Thoracic aorta (tissue), 2 donors: ENCODE measurements at regions not wholly inside any gene's neighbourhood (a gene's known extent, or its start where the extent isn't known, plus 50 kb on each side); places are given as distances from the start of the nearest gene placed in this dataset.

Source experiments
- ATAC-seq: fragments of 150-250 bp; one replicate; pipeline ENCODE4 v1.8.0; 2017; ENCODE audit warnings: low read depth; ENCODE audit not compliant: insufficient number of reproducible peaks, low FRiP score
- DNase-seq: peaks from one replicate; pipeline ENCODE4 v3.0.0-alpha.2; 2020; ENCODE audit warnings: low spot score
- H3K27ac ChIP-seq, 2 donors: fragments of 200-600 bp; sonication (generic); 1 replicate in 1 of 2; 2 replicates in 1 of 2; pipeline ENCODE4 v1.5.1; 2016; ENCODE audit warnings: mild to moderate bottlenecking in 2 of 2, moderate library complexity in 2 of 2
- H3K27me3 ChIP-seq: fragments of 200-600 bp; sonication (generic); replicated peaks from 2 replicates; pipeline ENCODE4 v1.6.0; 2016; ENCODE audit warnings: mild to moderate bottlenecking; ENCODE audit not compliant: insufficient read depth
- H3K36me3 ChIP-seq: fragments of 200-600 bp; sonication (generic); one replicate; pipeline ENCODE4 v1.5.1; 2016
- H3K4me1 ChIP-seq, 2 donors: fragments of 200-600 bp; sonication (generic); 1 replicate in 1 of 2; 2 replicates in 1 of 2; pipeline versions ENCODE4 v1.5.1 to v1.6.0; 2016; ENCODE audit warnings: low read depth in 2 of 2, mild to moderate bottlenecking in 1 of 2; ENCODE audit not compliant: control insufficient read depth in 1 of 2
- H3K4me3 ChIP-seq: fragments of 200-600 bp; sonication (generic); 2 replicates; pipeline ENCODE4 v1.5.1; 2016; ENCODE audit warnings: mild to moderate bottlenecking
- H3K9me3 ChIP-seq: fragments of 200-600 bp; sonication (generic); 2 replicates; pipeline ENCODE4 v1.5.1; 2016
- TF ChIP-seq, protein P1 (sequence below): fragments of 200-600 bp; sonication (generic); IDR thresholded peaks from one replicate; pipeline ENCODE4 v1.5.1; 2019; ENCODE audit warnings: antibody characterized with exemption

DNA sequence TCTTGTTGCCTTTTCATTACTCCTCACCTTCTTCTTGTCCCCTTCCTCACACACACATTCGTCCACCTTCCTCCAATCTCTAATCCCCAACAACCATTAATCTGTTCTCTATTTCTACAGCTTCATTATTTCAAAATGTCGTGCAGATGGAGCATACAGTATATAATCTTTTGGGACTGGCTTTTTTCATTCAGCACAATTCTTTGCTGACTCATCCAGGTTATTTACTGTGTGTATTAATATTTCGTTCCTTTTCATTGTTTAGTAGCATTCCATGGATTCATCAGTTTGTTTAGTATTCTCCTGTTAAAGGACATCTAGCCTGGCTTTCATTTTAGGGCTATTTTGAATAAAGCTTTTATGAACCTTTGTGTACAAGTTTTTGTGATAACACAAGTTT is 159.3 kb downstream of the PTPN20 start:
- Histone ChIP-seq H3K27me3 (no peaks in the 10 kb centered on the region), H3K4me3 (no peak overlapping the region), H3K36me3 (no peaks in the 10 kb centered on the region), H3K27ac (no peak overlapping the region), H3K4me1 (no peaks in the 10 kb centered on the region), H3K9me3 (no peaks in the 10 kb centered on the region)
- ATAC-seq (no peak), DNase-seq (no peak)
- TF ChIP-seq, protein P1, sequence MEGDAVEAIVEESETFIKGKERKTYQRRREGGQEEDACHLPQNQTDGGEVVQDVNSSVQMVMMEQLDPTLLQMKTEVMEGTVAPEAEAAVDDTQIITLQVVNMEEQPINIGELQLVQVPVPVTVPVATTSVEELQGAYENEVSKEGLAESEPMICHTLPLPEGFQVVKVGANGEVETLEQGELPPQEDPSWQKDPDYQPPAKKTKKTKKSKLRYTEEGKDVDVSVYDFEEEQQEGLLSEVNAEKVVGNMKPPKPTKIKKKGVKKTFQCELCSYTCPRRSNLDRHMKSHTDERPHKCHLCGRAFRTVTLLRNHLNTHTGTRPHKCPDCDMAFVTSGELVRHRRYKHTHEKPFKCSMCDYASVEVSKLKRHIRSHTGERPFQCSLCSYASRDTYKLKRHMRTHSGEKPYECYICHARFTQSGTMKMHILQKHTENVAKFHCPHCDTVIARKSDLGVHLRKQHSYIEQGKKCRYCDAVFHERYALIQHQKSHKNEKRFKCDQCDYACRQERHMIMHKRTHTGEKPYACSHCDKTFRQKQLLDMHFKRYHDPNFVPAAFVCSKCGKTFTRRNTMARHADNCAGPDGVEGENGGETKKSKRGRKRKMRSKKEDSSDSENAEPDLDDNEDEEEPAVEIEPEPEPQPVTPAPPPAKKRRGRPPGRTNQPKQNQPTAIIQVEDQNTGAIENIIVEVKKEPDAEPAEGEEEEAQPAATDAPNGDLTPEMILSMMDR = no peak

DNA sequence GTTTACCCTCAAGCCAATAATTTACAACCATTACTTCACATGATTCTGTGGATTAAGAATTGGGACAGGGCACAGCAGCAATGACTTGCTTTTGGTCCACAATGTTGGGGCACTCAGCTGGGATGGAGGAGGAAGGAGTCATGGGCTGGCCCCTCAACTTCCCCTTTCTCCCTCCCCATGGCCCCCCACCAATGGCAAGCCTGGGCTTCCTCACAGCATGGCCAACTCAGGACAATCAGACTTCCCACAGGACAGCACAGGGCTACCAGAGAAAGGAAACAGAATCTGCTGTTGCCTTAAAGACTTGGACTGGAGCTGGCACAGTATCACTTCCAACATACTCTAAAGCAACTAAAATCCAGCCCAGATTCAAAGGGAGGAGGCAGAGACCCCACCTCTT is 160.7 kb downstream of the PTPN20 start:
- no peak overlapping the region for H3K27ac ChIP-seq
- H3K9me3 ChIP-seq = no peaks in the 10 kb centered on the region
- ATAC-seq (no peak), DNase-seq (no peak)
- H3K36me3 ChIP-seq = no peaks in the 10 kb centered on the region
- TF ChIP-seq, protein P1 = no peak
- H3K4me3 ChIP-seq = no peak overlapping the region
- no peaks in the 10 kb centered on the region for H3K27me3 ChIP-seq
- no peaks in the 10 kb centered on the region for H3K4me1 ChIP-seq

DNA sequence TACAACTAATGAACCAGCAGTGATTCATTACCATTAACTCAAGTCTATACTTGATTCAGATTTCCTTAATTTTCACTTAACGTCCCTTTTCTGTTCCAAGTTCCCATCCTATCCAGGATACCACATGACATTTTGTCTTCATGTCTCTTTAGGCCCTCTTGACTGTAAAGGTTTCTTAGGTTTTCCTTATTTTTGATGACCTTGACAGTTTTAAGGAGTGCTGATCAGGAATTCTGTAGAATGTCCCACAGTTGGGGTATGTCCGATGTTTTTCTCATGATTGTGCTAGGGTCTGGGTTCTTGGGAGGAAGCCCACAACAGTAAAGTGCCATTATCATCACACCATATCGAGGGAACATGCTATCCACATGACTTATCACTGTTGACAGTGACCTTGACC is 162.7 kb downstream of the PTPN20 start:
- TF ChIP-seq, protein P1 = no peak
- DNase-seq (no peak), ATAC-seq (no peak)

DNA sequence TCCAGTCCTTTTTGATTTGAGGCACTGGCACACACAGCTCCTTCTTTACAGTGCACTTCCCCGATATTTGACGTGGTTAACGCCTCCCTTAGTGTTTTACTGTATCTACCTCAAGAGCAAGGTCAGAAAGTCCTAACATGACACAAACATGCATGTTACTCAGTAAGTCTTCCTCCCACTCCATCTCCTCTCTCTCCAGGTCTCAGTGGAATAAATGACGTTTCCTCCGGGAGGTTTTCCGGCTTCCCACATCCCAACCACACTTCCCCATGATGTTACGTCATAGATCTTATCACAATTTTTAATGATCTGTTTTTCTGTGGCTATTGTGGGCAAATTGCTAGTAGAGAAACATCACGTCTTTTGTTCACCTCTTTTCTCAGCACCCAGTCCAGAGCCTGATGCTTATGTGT is 165.7 kb downstream of the PTPN20 start:
- DNase-seq (no peak), ATAC-seq (no peak)
- H3K4me1 ChIP-seq = no peaks in the 10 kb centered on the region
- no peaks in the 10 kb centered on the region for H3K27me3 ChIP-seq
- H3K4me3 ChIP-seq = no peak overlapping the region
- H3K36me3 ChIP-seq = no peaks in the 10 kb centered on the region
- no peak overlapping the region for H3K27ac ChIP-seq
- TF ChIP-seq, protein P1 = no peak
- no peaks in the 10 kb centered on the region for H3K9me3 ChIP-seq

More for the DNA sequence above, 162.7 kb downstream of the PTPN20 start:
- Histone ChIP-seq H3K27me3 (no peaks in the 10 kb centered on the region), H3K36me3 (no peaks in the 10 kb centered on the region), H3K9me3 (no peaks in the 10 kb centered on the region), H3K4me3 (no peak overlapping the region), H3K27ac (no peak overlapping the region), H3K4me1 (no peaks in the 10 kb centered on the region)

DNA sequence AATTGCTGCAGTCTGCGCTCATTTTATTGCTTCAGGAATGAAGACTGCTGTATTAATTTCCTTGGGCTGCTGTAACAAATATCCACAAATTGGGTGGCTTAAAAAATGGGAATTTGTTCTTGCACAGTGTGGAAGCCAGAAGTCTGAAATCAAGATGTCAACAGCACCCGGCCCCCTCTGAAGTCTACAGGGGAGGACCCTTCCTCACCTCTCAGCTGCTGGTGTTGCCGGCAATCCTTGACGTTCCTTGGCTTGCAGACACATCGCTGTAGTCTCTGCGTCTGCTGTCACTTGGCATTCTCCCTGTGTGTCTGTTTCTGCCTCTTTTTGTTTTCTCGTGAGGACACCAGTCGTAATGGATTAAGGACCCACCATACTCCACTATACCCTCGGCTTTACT is 166.2 kb downstream of the PTPN20 start:
- Histone ChIP-seq H3K36me3 (no peaks in the 10 kb centered on the region), H3K9me3 (no peaks in the 10 kb centered on the region), H3K4me1 (no peaks in the 10 kb centered on the region), H3K27ac (no peak overlapping the region), H3K4me3 (no peak overlapping the region), H3K27me3 (no peaks in the 10 kb centered on the region)
- no peak for DNase-seq
- TF ChIP-seq, protein P1 = no peak
- no peak for ATAC-seq
